LHCN-M2 (cell line): ENCODE measurements at regions not wholly inside any gene's neighbourhood (a gene's known extent, or its start where the extent isn't known, plus 50 kb on each side); places are given as distances from the start of the nearest gene placed in this dataset.
"Not testable (repeated sequence)": the region's sequence is repeated elsewhere in the genome, so short reads cannot be mapped to it uniquely, and the experiment has no call there.

Source experiments
- DNase-seq: peaks from one replicate; pipeline ENCODE4 v3.0.0-alpha.2; 2012; ENCODE audit warnings: low read depth

DNA sequence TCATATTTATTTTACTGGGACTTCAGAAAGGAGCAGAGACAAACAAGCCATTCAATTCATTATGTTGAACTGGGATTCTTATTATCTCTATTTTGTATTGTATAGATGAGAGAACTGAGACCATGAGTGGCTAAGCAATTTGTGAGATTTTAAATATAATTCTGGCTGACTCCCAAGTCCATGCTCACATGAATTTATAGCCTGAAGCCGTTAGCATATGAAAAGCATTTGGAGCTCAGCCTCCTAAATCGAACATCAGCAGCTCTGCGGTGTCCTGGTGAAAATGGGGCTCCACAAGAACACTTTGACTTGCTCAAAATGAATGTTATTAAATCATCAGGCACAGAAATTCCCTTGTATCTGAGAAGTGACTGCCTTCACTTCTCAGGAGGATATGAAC lies 96.8 kb upstream of the DPT start:
- DNase-seq, result no peak

DNA sequence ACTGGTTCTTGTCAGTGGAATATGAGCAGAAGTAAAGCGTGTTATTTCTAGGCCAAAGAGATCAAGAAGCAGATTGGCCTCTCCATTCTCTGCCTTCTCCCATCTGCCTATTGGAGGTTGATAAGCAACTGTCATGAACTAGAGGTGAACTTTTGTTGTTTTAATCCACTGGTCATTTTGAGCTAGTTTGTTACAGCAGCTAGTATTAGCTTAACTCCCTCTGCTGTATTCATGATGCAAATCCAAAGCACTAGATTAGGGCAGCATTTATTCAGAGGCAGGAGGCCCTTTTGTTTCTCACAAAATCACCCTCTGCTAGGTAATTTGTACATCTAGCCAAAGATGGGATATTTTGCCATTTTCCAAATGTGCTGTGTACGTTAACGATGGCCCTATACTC lies 97.3 kb upstream of the DPT start:
- DNase-seq, result no peak

DNA sequence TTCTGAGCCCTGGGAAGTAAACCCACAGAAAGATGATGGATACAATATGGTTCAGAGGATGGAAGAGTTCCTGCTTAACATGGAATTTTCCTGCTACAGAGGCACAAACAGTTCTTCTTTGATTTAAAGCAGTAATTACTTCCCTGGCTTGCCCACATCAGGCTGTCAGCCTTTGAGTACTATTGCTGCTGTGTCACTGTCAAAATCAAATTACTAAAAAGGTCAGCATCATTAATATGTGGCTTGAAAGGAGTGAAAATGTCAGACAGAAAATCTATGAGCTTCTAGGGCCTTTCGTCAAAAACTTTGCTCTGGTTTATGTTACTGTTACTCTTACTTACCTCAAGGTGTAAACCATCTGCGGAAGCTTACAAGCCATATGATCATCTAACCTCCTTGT lies 98.6 kb upstream of the DPT start:
- no peak for DNase-seq

DNA sequence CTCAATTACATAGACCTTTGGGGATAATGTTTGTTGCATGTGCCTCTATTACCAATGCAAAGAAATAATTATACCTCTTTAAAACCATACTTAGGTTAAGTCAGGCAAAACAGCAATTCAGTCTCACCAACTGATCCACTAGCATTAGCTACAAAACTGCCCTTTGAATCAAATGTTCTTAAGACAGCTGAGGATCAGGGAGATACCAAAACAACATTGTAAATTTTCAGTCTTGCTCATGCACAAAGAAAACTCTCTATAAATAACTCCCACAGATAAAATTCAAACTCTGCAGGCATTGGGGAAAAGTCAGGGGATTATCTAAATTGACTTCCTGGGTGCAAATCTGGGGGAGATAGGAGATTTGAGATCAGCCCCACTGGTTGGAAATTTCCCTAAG lies 100.9 kb upstream of the DPT start:
- DNase-seq, result no peak

DNA sequence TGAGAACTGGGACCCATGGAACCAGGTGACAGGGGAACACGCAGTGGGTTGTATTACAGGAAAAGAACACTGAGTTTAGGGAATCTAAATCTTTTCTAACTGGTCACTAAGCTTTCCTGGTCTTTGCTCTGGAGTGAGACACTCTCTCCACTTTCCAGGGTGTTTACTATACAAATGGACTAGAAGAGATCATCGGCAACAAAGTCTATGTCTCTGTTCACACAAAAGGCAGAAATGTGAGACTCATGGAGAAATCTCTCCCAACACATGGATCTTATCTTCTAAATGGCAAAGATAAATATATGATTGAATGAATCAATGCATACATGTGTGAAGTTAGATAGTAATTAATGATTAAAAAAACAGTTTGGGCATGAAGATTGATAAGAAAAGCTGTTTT lies 101.6 kb upstream of the DPT start:
- no peak for DNase-seq

DNA sequence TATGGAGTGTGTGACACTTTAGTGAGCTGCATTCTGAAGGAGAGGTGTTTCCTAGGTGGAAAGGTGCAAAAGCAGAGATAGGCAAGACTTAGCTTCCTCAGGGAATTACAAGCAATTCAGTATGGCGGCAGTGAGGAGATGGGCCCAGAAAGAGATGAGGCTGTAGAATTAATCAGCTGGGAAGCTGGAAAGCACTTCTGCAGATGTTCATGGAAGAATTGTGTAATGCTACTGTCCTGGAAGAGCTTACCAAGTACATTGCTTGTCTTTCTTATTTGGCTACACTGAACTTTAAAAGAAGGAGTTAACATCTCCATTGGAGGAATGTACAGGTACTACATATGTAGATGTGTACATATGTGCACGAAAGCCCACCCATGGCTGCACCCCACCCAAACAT lies 103.7 kb upstream of the DPT start:
- DNase-seq, result no peak

DNA sequence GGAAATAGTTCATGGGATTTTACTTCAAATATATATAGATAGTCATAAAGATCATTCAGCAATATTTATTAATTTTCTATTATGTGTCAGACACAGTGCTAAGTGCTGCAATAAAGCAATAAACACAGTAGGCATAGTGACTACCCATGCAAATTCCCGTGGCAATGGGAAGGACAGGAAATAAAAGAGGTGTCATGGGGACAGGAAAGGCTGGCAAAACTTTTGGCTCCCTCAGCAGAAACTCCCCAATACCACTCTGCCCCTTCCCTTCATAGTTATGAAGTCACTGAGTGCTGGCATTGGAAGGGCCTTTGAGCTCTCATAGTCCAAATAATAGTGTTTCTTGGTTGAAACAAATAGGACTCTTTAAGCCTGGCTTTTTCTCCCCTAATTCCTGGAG lies 104.4 kb upstream of the DPT start:
- DNase-seq, result no peak

DNA sequence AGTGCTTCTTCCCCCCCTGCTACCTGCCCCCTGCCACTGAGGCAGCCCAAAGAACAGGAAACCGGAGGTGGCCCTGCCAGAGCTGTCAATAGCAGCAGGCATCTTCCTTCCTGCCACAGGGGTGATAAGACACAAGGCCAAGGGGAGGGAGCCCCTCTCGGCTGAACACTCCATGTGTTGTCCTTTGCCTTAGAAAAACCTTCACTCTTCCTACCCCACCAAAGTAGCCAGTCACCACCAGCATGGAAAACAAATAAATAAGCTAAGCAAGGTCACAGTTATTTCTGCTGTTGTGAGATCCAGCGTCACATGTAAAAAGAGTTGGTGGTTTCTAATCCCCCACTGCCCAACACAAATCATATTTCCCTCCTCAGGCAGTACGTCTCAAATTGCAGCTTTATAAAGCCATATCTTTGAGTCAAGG lies 104.8 kb upstream of the DPT start:
- DNase-seq, result no peak

DNA sequence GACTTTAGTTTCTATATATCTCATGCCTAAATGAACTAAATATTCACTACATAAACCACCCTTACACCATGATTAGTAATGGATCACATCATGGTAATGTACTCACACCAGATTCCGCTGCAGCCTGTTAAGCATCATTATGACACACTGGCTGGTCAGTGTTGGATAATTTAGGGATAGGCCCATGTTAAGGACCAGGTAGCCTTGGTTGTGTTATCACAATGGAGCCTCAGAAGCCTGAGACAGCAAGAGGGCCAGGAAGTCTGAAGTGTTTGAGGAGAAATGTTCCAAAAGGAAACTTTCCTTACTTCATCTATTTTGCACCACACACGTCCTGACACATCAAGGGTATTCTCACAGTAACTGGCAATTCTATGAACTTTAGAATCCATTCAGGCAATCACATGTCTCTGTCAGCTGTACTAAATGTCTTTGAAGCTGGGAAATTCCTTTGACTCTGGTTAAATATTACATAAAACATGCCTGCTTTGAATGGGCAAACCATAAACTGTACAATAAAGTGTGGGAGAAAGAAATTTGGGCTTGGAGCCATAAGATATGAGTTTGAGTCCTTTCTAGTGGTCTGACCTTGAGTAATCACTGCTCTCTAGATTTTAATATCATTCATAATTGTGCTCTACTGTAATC lies 105.3 kb upstream of the DPT start:
- DNase-seq, result no peak

DNA sequence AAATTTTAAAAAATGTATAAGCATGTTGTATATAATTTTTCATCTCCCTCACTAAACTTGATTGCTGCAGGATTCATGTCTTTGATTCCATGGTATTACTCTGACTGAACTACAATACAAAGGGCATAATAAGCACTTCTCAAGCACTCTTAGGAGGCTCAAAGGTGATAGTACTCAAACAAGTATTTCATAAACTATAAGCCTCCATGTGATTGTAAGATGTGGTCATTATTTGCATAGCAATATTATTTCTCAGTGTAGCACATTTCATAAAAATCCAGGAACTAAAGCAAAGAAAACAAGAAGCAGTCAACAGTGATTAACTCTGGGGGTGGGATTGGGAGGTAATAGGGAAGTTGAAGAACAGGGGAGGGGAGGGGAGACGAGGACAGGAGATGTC lies 106.2 kb upstream of the DPT start:
- DNase-seq, result no peak

DNA sequence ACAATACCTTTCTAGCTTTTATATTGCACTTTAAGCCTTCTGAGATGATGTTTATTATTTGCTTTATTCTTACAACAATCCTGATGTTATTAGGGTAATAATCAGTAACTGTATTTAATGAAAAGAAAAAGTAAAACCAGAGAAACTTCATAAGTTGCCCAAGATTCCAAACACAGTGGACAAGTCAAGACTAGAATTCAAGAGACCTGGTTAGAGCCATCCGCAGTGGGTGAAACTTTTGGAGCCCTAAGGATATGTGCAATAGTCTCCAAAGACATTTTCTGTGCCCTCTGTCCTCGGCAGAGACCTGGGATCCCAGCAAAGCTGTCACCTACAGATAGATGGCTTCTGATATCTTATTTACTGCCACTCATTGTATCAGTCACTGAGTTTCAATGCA lies 106.8 kb upstream of the DPT start:
- DNase-seq, result no peak

DNA sequence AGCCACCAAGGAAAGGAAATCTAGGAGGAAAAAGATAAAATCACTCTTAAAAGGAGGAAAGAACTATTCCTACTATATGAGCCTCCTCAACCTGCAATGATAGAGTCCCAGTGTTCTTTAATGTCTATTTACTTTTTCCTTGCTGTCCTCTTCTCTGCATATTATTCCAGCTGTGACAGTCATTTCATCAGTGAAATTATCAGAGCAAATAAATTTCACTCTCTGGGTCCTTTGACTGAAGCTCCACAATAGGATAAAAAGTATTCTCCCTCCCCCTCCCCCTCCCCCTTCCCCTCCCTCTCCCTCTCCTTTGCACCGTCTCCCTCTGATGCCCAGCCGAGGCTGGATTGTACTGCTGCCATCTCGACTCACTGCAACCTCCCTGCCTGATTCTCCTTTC lies 107.5 kb upstream of the DPT start:
- no peak for DNase-seq

DNA sequence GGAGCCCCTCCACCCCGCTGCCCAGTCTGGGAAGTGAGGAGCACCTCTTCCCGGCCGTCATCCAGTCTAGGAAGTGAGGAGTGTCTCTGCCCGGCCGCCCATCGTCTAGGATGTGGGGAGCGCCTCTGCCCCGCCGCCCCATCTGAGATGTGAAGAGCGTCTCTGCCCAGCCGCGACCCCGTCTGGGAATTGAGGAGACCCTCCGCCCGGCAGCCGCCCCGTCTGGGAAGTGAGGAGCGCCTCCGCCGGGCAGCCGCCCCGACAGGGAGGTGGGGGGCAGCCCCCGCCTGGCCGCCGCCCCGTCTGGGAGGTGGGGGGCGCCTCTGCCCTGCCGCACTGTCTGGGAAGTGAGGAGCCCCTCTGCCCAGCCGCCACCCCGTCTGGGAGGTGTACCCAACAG lies 108.2 kb upstream of the DPT start:
- not testable (repeated sequence) for DNase-seq

DNA sequence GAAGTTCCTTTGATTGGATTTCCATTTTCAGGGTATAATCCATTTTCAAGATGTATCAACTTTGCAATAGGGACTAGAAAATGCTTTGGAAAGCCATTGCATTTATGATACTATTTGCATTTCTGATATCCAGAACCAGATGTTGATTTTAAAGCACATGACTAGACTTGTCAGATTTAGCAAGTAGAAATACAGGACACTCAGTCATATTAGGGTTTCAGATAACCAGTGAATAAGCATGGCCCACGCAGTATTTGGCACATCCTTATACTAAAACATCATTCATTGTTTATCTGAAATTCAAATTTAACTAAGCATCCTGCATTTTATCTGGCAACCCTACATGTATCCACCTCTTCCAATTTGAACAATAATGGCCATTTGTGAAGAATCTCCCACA lies 113.3 kb upstream of the DPT start:
- DNase-seq, result no peak

DNA sequence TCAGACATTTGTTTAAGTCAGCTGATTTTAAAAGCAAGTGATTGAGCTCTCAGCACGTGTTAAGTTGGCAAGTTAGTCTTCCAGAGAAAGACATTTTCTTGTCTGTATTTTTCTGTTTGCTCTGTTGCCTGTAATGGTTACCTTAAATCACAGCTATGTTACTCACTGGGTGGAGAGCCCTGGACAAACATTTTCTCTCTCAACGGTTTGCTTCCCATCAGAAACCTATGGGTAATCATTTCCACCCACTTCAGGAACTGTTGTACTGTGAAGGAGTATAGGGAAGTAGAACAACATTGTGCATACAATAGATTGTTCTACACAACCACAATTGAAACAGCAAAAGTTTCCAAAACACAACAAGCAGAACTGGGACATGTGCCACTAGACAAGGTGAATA lies 113.9 kb upstream of the DPT start:
- DNase-seq, result no peak

DNA sequence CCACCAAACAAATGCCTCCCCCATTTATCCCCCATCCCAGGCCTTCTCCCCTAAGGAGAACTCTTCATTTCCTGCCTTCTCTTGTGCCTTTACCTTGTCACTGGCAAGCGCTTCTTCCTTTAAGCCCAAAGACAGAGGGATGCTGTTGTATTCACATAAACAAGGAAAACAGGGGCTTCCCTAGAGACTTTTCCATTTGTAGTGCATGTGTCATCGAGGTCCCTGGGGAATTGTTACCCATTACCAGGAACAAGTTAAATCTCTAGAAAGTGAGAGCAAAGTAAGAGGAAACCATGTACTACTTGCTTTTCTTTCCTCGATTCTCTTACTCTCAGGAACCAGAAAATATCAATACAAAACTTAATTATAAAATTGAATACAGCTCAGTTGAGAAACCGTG lies 114.4 kb upstream of the DPT start:
- DNase-seq, result peak; percentile 5

DNA sequence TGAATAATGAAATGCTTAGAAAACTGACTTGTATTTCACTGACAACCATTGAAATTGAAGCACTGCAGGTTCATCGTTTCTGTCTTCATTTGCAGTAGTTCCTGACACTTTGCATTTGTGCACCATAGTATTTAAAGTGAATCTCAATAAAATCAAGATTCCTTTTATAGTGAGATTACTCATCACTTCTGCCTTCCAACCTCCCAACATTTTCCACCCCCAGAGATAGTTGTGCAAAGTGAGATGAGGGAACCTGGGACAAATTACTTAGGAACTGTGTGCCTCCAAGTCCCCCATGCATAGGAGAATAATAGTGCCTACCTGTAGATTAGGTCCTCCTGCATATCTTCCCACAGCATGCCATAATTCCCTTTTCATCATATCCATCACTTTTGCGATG lies 114.9 kb upstream of the DPT start:
- no peak for DNase-seq

DNA sequence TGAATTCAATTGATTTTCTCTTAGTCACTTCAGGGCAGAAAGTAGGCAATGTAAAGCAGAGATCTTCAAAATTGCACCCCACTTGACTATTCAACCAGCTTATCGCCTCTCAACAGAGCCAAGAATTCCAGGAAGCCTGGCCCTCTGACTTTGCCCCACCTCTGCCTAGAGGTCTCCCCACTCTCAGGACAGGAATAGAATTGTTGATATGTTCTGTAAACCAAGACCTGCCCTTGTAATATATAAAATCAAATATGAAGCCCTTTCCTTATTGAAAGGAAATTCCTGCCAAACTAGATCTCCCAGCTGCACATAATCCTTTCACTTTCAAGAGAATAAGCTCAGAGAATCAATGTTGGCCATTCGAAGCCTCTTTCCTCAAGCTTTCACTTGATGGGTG lies 116.1 kb upstream of the DPT start:
- DNase-seq, result no peak

DNA sequence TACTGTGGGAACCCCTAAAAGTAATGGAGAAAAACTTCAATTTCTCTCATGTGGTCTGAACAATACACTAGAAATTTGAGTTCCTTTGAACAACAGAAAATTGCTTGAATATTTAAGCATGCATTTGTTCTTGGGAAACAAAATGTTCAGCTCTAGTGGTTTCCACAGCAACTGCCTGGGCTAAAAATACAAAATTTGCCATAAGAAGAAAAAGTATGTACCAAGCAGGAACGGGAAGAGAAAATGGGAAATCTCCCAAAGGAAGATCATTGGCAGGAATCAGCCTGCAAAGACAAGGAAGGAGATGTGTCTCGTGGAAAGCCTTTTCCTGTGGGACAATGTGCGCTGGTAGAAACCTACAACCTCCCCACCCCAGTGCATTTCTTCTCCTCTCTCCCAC lies 119.0 kb upstream of the DPT start:
- DNase-seq, result no peak

DNA sequence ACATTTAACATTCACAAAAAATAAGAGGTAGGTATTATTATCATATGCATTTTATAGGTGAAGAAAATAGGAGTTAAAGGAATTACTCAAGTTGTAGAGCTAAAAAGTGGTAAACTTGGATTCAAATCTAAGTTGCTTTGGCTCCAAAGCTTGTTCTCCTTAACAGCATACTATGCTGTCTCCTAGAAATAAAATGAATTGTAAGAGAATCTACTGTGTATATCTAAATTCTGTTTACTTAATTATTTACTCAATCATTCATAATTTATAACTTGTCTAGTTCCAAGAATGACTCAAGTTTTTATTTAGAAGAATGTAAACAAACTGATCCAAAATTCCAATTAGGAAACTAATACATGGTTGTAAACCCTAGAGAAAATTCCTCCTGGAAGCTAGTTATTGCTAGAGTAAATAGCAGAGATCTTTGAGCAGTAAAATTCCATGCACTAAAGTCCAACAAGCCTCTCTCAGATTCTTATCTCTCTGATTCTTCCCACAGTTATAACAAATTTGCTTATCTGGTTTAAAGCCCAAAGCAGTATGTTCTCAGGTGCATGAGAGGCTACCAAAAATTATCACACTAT lies 132.5 kb upstream of the DPT start:
- DNase-seq, result no peak

DNA sequence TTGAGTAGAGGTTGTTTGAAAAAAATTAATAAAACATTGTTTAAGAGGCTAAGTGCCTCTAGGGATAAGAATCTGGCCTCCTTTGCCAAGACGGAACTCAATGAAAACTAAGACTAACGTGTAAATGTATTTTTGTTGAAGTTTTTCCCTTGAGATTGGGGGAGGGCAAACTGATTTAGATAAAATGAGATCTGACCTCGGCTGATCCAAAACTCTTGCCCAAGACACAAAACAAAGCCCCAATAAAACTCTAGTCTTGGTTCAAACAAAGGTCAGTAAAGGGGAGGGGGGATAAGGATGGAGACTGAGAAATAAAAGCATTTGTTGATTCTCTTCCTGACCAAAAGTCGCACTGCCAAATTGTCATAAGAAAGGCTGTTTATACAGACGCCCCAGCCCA lies 134.8 kb upstream of the DPT start:
- no peak for DNase-seq

DNA sequence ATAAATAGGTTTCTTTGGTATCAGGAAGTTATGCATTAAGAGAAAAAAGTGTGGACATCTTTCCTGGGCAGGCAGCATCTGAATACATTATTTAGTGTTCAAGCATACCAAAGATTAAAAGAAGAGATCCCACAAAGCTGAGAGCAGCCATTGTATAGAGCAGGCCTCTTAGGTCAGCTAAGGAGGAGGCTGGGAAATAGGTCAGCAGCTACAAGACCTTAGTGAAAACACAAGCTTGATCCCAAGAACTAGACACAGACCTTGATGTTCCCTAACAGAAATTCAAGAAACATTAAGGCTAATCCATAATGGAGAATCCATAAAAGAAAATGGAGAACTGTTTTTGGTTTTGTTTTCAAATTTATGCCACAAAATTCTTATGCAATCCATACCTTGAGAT lies 135.3 kb upstream of the DPT start:
- DNase-seq, result no peak

DNA sequence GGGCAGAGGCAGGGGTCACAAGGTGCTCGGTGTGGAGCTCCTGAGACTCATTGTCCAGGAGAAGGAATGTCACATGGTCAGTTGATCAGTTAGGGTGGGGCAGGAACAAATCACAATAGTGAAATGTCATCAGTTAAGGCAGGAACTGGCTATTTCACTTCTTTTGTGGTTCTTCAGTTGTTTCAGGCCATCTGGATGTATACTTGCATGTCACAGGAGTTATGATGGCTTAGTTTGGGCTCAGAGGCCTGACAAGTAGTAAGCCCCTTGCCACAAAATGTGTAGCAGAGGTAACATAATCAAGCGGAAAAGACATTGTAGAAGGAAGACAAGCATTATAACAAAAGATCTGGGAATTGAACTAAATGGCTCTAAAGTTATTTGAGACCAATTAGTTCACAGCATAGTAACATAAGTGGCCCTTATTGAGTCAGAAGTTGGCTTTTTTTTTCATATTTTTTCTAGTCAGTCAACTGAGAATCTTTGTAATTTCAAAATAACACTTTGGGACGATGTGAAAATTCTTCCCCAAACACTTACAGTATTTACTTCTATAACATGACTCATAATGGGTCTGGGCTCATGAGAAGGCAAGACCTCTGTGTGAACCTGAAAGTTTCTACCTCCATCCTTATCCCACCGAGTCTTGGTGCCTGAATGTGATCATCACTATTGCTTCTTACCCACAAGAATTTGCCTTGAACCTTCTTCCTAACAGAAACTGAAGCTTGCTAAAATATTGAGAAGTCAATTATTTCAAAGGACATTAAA lies 137.0 kb upstream of the DPT start:
- DNase-seq, result no peak
